HG02588 (cell line): ENCODE measurements at regions not wholly inside any gene's neighbourhood (a gene's known extent, or its start where the extent isn't known, plus 50 kb on each side); places are given as distances from the start of the nearest gene placed in this dataset.

Experiments
- ATAC-seq: cut with Tn5 transposase; IDR thresholded peaks from one replicate; pipeline ENCODE4 v1.9.1; 2021; ENCODE audit warnings: mild to moderate bottlenecking, moderate library complexity; ENCODE audit not compliant: unreplicated experiment

- no peak for ATAC-seq
These were observed 69.1 kb upstream of the SSTR1 start for GRCh38 chr14:38138473-38139138.

DNA sequence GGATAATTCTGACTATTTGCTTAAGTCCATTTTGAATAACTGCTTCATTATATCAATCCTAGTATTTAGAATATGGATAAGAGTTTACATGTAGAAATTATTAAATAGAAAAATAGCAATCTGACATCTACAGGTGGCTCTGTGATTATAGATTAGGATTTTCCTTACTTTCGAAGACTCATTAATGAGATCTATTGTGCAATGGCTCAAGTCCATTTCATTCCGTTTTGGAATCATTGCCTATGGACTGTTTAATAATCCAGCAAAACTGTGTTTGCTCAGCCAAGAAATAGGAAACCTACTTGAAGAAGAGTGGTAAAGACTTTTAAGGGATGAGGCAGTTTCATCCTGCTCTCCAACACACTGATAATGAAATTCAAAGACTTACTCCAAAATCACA lies 67.8 kb upstream of the SSTR1 start:
- no peak for ATAC-seq

- no peak for ATAC-seq
These were observed 64.5 kb upstream of the SSTR1 start for GRCh38 chr14:38143170-38143569.

- no peak for ATAC-seq
These were observed 63.8 kb upstream of the SSTR1 start for GRCh38 chr14:38143659-38144505.

DNA sequence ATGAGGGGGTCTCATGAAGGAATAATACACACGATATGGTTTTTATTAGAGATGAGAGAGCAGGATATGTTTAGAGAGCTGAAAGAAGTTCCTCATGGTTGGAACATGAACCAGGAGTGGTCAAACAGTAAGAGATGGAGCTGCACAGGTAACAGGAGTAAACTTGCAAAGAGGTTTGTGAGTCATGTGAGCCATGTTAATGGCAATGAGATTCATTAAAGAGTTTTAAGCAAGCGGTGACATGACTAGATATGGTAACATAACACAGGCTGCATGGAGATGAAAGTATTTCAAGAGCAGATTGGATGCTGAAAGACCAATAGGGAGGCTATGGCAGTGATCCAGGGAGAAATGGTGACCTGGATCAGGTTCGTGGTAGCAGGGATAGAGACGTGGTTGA lies 62.6 kb upstream of the SSTR1 start:
- ATAC-seq = no peak

- no peak for ATAC-seq
These were observed 57.6 kb upstream of the SSTR1 start for GRCh38 chr14:38150075-38150474.
